NCI-H345 treated with DMSO at 0.1 percent for 48 hours (cell line): ENCODE measurements at regions not wholly inside any gene's neighbourhood (a gene's known extent, or its start where the extent isn't known, plus 50 kb on each side); places are given as distances from the start of the nearest gene placed in this dataset.
"Not testable (repeated sequence)": the region's sequence is repeated elsewhere in the genome, so short reads cannot be mapped to it uniquely, and the experiment has no call there.

Source experiments
- DNase-seq: peaks from one replicate; lab custom pipeline; 2025; ENCODE audit not compliant: unreplicated experiment; lab: John Stamatoyannopoulos, UW

DNA sequence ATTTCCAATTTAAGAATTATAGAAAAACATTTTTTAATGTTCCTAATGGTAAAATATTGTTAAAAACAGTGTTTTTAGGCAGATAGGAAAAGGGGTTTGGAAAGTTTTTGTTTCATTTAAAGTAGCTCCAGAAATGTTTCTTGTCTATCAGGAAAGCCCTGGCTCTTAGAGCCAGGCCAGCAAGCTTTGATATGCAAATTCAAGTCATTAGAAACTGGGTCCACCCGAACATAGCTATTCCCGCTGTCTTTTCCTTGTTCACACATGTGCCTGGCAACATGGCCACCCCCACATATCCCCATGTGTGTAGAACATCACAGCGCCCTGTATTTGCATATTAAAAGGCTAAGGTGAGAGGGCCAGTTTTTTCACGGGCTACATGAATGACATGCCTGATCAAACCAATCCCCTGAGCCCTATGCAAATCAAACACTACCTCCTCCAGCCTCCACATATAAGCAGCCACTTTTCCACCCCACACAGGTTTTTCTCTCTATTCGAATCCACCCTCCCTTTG is 925.3 kb upstream of the CDH10 start:
- no peak for DNase-seq

DNA sequence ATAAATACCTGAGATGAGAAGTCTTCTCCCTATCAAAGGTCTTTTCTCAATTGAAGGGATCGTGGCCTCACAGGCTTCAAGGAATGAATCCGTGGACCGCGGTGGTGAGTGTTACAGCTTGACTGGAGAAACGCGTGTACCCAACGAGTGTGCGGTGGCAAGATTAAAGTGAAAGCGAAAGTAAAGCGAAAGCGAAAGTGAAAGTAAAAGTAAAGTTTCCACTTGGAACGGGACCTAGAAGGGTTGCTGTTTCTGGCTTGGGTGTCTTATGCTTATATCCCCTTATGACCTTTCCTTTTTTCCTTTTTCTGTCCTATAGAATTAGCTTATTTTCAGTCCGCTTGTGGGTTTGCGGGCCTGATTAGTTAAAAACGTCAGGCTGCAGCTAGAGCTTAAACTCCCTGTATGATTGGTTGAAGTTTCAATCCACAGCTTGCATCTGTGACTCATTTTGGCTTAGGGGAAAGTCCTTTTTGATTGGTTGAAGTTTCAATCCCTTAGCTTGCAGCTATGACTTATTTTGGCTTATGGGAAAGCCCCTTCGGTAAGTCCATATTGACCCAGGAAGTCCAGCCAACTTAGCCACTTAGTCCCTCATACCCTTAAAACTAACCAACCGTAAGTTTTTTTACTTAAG is 924.3 kb upstream of the CDH10 start:
- DNase-seq = no peak

DNA sequence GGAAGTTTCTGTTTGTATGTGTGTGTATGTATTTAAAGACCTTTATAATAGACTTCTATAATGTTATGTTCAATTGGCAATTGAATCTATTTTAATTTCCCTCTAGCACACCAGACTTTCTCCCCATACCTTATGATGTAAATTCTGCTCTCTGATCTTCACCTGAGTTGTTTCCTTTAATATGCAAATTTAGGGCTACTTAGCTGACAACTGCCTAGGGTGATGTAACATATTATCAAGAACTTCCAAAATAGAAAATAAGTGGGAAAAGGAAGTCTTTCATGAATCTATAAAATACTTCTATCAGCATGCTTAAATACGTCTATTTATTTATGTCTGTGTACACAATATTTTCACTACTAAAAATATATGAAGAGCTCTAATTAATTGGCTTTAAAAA is 923.5 kb upstream of the CDH10 start:
- no peak for DNase-seq

DNA sequence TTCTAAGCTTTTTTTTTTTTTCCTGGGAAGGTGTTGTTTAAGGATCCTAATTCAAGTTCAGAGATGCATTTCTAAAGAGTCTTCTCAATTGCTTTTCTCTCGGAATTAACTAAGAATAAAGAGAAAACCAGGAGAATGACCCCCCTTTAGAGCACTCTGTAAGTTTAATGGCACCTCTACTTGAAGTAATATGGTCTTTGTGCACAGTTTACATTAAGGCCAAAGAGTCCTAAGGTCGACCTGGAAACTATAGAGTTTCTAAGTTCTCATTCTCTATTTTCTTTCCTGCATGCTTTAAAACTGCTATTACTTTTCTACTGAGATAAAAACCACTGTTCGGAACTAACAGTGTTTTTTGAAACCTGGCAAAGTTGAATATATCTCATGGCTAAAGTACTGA is 923.1 kb upstream of the CDH10 start:
- no peak for DNase-seq

DNA sequence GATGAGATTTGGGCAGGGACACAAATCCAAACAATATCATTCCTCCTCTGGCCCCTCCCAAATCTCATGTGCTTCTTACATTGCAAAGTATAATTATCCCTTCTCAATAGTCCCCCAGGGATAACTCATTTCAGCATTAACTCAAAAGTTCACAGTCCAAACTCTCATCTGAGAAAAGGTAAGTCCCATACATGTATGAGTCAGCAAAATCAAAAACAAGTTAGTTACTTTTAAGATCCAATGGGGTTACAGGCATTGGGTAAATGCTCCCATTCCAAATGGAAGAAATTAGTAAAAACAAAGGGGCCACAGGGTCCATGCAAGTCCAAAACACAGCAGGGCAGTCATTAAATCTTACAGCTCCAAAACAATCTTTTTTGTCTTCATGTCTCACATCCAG is 917.9 kb upstream of the CDH10 start:
- DNase-seq = no peak

DNA sequence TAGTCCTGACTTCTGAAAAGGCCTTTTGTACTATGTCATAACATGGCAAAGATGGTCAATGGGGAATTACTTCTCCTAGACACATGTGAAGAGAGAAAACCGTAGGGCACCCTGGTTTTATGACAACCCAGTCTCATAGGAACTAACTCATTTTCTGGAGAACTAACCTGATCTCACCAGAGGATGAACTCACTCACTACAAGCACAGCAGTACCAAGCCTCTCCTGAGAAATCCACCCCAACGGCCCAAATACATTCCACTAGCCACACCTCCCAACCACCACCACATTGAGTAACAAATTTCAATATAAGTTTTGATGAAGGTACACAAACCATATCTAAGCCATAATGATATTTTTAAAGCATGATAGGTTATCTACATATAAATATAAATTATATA is 909.3 kb upstream of the CDH10 start:
- no peak for DNase-seq

DNA sequence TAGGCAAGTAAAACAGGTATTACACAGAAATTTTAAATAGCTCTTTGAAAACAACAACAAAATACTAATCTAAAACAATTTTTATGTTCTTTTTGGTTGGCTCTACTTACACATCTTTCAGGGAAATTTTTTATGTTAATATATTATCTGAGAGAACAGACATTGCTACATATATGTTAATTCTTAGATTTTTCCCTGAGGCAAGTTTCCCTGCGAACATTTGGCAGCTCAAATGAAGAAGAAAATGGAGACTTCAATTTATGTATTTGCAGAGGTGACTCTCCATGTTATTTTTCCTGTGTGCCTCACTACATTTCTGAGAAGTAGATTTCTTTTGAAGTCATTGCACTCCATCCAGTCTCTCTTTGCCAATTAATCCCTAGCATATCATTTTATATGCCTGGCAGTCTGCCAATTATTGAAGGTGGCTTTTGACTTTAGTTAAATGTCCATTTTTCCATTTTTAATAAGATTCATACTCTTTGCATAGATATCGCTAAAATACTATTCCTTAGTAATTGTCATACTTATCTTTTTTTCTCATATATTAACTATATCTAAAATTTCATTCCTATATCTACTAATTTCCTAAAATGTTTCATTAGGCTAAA is 908.2 kb upstream of the CDH10 start:
- DNase-seq = no peak

DNA sequence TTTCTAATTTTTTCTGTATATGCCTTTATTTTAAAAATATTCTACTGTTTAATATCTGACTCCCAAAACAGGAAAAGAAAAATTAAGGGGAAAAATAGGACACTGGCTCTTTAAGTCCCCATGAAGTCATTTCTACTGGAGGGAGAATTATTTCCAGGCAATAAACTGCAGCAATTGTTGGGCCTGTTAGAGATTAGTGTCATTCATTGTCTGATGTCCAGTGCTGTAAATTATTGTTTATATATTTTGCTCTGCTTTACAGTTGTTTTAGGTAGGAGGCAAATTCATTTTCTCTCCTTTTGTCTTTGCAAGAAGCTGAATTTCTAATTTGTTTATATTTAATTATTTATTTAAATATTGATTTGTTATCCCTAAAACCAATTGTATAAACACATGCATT is 906.0 kb upstream of the CDH10 start:
- DNase-seq = no peak

DNA sequence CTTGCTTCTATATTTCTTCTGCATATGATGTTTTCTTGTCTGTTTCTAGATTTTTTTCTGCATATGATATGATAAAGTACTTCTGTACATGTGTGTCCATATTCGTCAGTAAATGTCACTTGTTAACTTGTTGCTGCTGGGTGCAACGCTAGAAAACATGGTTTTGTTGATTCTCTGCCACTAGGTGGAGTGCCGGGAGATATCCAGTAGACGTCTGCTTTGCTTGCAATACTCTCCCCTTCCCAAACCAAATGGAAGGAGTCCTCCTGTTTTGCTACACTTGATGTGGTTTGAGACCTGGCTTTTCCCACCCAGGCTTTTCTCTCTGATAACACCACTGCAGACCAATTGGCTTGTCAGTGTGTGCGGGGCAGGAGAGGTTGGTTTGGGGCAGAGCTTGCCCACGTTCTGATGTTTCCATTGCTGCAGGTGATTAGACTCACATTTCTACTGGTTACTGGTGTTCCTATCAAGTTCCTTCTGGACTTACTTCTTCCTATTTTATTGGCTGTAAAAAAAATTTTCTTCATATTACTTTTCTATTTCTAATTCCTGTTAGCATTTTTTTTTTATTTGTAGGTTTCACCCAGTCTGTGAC is 900.0 kb upstream of the CDH10 start:
- DNase-seq = no peak

DNA sequence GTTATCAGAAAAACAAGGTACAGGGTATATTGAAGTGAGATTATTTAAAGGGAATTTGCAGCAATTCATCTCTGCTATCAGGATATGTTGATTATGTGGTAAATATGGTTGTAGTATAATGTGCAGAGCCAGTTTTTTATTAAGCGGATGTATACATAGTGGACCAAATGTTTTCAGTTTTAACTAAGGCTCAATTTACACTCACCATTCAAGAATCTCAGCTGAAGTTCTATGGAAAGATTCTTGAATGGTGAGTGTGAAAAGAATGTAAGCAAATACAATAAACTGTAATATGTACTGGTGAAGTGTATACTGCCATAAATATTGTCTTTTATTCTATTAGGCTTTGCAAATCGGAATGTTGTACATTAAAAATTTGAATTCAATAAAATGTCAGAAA is 895.9 kb upstream of the CDH10 start:
- DNase-seq = no peak

DNA sequence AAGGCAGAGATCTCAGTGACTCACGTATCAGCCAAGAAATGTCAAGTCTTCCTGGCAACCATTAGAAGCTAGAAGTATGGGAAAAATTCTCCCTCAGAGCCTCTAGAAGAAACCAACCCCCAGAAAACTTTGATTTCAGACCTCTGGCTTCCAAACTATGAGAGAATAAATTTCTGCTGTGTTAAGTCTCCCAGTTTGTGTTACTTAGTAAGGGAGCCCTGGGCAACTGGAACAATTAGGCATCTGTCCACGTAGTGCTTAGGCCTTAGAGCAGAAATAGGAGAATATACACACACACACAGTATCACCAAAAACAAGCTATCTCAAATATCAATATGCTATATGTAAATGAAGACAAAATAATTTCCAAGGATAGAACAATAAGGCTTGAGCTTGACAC is 894.8 kb upstream of the CDH10 start:
- DNase-seq = no peak

DNA sequence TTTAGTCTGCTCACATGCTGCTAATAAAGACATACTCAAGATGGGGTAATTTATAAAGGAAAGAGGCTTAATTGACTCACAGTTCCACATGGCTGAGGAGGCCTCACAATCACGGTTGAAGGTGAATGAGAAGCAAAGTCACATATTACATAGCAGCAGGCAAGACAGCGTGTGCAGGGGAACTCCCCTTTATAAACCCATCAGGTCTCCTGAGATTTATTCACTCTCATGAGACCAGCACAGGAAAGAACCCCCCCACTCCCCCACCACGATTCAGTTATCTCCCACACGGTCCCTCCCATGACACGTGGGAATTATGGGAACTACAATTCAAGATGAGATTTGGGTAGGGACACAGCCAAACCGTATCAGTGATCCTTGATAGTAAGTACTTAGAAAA is 891.7 kb upstream of the CDH10 start:
- not testable (repeated sequence) for DNase-seq

DNA sequence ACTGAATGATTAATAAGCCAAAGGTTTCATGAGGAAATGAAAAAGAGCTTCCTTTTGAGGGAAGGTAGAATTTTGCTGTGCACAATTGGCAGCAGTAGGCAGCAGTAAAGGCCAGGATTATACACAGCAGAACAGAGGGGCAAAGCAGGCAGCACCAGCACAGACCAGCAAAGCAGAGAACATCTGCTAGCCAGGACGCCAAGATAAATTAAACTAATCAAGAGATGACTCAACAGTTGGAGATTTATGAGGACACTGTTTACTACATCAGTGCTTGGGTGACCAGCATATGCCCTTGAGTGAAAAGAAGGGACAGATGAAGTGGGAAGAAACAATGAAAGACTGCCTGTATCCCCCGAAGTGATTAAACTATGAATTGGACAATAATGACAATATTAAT is 871.4 kb upstream of the CDH10 start:
- no peak for DNase-seq

DNA sequence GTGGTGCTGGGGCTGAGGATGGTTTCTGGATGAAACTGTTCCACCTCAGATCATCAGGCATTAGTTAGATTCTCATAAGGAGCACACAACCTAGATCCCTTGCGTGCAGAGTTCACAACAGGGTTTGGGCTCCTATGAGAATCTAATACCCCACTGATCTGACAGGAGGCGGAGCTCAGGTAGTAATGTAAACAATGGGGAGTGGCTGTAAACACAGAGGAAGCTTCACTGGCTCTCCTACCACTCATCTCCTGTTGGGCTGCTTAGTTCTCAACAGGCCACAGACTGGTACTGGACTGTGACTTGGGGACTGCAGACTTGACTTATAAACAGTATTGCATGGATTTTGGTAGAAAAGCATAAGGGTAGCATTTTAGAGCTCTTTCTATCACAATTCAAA is 870.7 kb upstream of the CDH10 start:
- no peak for DNase-seq

DNA sequence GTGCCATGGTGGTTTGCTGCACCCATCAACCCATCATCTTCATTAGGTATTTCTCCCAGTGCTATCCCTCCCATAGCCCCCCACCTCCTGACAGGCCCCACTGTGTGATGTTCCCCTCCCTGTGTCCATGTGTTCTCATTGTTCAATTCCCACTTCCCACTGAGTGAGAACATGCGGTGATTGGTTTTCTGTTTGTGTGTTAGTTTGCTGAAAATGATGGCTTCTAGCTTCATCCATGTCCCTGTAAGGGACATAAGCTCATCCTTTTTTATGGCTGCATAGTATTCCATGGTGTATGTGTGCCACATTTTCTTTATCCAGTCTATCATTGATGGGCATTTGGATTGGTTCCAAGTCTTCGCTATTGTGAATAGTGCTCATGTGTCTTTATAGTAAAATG is 865.9 kb upstream of the CDH10 start:
- not testable (repeated sequence) for DNase-seq

DNA sequence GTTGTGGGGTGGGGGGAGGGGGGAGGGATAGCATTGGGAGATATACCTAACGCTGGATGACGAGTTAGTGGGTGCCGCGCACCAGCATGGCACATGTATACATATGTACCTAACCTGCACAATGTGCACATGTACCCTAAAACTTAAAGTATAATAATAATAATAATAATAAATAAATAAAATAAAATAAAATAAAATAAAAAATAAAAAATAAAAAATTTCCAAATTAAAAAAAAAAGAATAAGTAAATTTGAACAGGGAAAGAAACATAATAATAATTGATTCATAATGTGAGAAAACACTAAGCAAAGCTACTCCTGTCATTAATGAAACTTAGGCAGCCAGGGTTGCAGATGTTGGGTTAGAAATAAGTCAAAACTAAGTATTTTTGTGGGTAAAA is 863.2 kb upstream of the CDH10 start:
- not testable (repeated sequence) for DNase-seq

DNA sequence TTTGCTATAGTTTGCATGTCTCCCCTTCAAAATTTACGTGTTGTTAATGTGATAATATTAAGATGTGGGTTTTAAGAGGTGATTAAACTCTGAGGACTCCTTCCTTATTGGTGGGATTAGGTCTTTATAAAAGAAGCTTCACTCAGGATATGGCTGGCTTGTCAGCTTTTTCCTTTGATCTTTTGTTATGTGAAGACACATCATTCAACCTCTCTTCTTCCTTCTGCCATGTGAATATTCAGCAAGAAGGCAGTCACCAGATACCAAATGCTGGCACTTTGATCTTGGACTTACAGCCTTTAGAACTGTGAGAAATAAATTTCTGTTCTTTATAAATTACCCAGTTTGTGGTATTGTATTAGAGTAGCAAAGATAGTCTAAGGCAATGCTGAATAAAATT is 855.9 kb upstream of the CDH10 start:
- DNase-seq = no peak

DNA sequence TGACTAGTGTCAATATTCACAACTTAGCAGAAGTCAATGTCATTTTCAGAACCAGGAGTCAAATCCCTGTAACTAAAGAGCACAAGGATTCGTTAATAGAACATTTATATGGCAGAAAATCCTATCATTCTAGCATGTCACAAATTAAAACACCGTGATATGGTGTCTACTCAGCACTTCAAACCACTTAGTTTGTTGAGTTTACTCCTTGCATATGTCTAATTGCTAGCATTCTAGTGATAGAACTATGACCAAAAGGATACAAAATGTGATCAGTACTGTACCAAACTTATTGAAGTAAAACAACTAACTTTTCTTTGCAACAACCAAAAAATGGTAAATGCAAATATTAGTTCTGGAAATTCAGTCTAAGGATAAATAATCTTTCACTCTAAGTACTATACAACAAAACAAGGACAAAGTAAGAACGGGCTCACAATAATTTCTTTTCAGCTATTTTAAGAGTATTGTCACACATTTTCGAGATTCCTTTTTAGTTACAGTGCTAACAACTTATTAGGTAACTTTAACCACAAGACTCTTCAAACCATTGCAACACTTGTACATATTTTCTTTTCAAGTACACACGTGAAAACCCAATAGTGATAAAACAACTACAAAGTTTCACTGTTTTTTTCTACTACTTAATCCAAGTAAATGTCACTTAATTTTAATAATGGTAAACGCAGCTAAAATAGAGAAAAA is 845.2 kb upstream of the CDH10 start:
- DNase-seq = no peak

DNA sequence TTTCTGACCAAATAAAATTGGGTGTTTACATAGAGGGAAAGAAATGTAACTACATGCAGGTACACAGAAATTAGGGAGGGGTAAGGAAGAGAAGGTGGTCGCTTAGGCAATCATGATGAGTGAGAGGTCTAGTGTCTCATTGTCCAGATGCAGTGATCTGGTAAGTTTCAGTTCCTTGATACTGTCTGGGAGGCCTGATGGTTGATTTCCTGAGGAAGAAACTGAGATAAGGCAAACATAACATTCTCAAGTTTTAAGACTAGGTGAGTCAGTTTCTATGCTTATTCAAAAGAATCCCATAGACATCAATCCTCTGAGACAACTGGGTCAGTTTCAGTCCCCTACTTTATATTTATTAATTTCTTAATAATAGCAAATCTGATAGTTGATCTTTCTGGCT is 843.3 kb upstream of the CDH10 start:
- DNase-seq = no peak

DNA sequence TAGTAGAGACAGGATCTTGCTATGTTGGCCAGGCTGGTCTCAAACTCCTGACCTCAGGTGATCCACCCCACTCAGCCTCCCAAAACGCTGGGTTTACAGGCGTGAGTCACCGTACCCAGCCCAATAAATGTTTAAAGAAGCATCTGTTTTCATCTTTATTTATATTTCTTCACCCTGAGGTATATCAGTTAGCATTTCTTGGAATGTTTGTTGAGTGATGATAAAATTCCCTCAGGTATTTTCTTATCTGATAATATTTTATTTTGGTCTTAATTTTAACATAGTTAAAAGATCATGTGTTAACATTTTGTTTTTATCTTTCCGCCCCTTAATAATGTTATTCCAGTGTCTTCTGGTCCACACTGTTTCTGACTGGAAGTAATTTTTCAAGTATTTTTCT is 839.6 kb upstream of the CDH10 start:
- no peak for DNase-seq

DNA sequence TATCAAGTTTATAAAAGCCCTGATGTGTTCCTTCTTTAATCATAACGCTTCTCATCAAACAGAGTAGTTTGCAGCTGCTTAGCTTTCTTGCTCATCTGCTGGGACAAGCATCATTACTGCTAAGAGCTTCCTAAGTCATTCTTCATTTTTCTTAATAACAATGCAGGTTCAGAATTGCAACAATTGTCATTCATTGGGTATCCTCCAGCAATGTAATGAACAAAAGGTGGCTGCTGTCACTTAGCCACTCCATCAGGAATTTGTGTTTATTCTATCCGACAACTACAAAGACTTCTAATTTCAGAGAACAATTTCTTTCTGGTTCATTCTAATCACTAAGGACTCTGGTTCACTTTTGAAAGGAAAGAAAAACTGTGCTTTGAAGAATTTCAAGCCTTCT is 836.7 kb upstream of the CDH10 start:
- DNase-seq = peak; percentile 23

DNA sequence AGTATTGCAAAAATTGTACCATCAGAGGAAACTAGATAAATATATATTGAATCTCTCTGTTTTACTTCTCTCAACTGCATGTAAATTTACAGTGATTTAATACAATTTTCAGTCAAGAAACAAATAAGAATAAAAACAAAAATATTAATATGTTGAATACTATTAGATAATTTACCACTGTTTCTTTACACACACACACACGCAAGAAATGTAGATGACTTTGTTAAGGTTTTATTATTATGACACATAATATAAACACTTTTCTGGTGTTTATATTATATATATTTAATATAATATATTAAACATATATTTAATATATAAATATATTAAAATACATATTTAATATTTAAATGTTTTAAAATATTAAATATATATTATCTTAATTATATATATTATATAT is 814.3 kb upstream of the CDH10 start:
- DNase-seq = no peak
